ENCODE measurements at regions not wholly inside any gene's neighbourhood (a gene's known extent, or its start where the extent isn't known, plus 50 kb on each side); places are given as distances from the start of the nearest gene placed in this dataset.

DNA sequence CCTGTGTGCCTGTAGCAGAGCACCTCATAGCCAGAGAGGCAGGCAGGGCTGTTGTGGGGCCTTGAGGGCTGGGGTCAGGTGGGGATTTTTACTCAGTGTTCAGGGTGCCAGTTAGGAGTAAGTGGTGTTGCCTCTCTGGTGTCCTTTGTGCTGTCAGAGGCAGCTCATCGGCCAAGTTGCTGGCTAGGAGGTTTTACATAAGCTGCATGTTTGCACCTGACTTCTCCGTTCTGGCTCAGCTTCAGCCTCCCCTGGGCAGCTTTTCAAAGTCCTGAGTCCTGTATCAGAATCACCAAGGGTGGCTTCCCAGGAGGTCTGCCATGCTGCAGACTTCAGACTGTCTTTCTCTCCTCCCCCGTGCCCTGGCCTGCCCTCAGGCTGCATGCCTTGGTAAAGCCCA lies 242.6 kb upstream of the TPM1 start:
- ATAC-seq = peak; percentile 65 to 87 (median 78)
- H3K4me1 ChIP-seq = peaks cover 0 to 21% (median 1%) of the 10 kb centered on the region in 12 donors
- no peak overlapping the region for H3K4me3 ChIP-seq
- intact Hi-C loops (cut with DNase I) = loop anchor here in 1 of 10 donors (5.0 kb wide), 1 partner anchor 42 kb away; no protein-coding TSS in a partner anchor
- H3K9me3 ChIP-seq = no peaks in the 10 kb centered on the region
- TF ChIP-seq, protein P1, sequence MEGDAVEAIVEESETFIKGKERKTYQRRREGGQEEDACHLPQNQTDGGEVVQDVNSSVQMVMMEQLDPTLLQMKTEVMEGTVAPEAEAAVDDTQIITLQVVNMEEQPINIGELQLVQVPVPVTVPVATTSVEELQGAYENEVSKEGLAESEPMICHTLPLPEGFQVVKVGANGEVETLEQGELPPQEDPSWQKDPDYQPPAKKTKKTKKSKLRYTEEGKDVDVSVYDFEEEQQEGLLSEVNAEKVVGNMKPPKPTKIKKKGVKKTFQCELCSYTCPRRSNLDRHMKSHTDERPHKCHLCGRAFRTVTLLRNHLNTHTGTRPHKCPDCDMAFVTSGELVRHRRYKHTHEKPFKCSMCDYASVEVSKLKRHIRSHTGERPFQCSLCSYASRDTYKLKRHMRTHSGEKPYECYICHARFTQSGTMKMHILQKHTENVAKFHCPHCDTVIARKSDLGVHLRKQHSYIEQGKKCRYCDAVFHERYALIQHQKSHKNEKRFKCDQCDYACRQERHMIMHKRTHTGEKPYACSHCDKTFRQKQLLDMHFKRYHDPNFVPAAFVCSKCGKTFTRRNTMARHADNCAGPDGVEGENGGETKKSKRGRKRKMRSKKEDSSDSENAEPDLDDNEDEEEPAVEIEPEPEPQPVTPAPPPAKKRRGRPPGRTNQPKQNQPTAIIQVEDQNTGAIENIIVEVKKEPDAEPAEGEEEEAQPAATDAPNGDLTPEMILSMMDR (IDR thresholded peaks at IDR 0.05) = no peak
- no peak for TF ChIP-seq POLR2A (IDR thresholded peaks at IDR 0.05)
- peak in 4 of 5 donors; percentile 47 to 79 (median 57) for DNase-seq
- peaks cover 0 to 80% (median 32%) of the 10 kb centered on the region in 9 donors for H3K36me3 ChIP-seq
- H3K27ac ChIP-seq = peak overlapping the region in 8 of 12 donors; percentile 41 to 73 (median 60)
- no peaks in the 10 kb centered on the region for H3K27me3 ChIP-seq
- WGBS, 4 donors = 44 to 65% (median 55%) methylated on average over 3 of the region's 3 CpGs

DNA sequence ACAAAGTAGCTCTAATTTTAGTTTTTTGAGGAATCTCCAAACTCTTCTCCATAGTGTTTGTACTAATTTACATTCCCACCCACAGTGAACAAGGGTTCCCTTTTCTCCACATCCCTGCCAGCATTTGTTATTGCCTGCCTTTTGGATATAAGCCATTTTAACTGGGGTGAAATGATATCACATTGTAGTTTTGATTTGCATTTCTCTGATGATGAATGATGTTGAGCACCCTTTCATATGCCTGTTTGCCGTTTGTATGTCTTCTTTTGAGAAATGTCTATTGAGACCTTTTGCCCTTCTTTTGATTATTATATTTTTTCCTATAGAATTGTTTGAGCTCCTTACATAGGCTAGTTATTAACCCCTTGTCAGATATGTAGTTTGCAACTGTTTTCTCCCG lies 239.9 kb upstream of the TPM1 start:
- H3K36me3 ChIP-seq = peaks cover 0 to 84% (median 38%) of the 10 kb centered on the region in 9 donors
- no peaks in the 10 kb centered on the region for H3K9me3 ChIP-seq
- TF ChIP-seq, protein P1 (IDR thresholded peaks at IDR 0.05) = no peak
- no peak for TF ChIP-seq POLR2A (IDR thresholded peaks at IDR 0.05)
- H3K27ac ChIP-seq = no peak overlapping the region
- H3K27me3 ChIP-seq = no peaks in the 10 kb centered on the region
- WGBS, 4 donors = 88 to 92% (median 91%) methylated on average over 2 of the region's 2 CpGs
- no peak for DNase-seq
- intact Hi-C loops (cut with DNase I) = loop anchor here in 1 of 10 donors (5.0 kb wide), 1 partner anchor 40 kb away; no protein-coding TSS in a partner anchor
- H3K4me3 ChIP-seq = no peak overlapping the region
- H3K4me1 ChIP-seq = peaks cover 0 to 21% (median 1%) of the 10 kb centered on the region in 12 donors
- no peak for ATAC-seq

DNA sequence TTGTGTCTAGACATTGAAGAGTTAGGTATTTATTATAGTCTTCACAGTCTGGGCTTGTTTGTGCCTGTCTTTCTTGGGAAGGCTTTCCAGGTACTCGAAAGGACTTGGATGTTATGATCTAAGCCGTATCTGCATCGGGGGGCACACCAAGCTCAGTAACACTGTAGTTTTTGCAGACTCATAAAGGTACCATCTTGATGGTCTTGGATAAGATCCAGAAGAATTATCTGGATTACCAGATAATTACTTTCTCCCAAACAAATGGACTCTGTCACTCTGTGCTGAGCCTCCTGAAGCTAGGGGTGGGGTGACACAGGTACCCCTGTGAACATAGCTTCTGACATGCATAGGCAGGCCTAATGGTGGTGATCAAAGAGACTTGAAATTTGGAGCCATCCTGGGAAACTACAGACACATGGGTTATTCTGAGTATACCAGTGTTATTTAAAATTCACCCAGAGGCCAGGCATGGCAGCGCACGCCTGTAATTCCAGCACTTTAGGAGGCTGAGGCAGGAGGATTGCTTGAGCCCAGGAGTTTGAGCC lies 238.6 kb upstream of the TPM1 start:
- 96 to 98% (median 97%) methylated on average over 5 of the region's 5 CpGs for WGBS, 4 donors
- no peaks in the 10 kb centered on the region for H3K9me3 ChIP-seq
- H3K27ac ChIP-seq = no peak overlapping the region
- no peaks in the 10 kb centered on the region for H3K27me3 ChIP-seq
- intact Hi-C loops (cut with DNase I) = loop anchor here in 1 of 10 donors (5.0 kb wide), 1 partner anchor 38 kb away; no protein-coding TSS in a partner anchor
- DNase-seq (no peak), ATAC-seq (no peak)
- no peak overlapping the region for H3K4me3 ChIP-seq
- H3K4me1 ChIP-seq = peaks cover 0 to 17% (median 1%) of the 10 kb centered on the region in 12 donors
- TF ChIP-seq POLR2A (IDR thresholded peaks at IDR 0.05) = no peak
- TF ChIP-seq, protein P1 (IDR thresholded peaks at IDR 0.05) = no peak
- H3K36me3 ChIP-seq = peaks cover 0 to 81% (median 41%) of the 10 kb centered on the region in 9 donors

DNA sequence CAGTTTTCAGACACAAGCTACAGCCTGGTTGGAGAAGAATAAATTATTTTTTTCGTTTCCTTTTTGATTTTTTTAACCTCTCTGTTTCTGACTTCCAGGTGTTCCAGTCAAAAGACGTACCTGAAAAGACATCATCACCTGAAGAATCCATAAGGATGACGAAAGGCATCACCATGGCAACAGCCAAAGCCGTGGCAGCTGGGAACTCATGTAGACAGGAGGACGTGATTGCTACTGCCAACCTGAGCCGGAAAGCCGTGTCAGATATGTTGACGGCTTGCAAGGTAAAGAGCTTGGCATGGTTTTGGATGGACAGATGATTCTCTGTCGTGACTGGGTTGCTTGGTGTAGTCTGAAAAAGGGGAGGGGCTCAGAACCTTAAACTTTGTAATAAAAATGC lies 237.0 kb upstream of the TPM1 start:
- DNase-seq = no peak
- WGBS, 4 donors = 93 to 96% (median 95%) methylated on average over 9 of the region's 9 CpGs
- no peak for ATAC-seq
- intact Hi-C loops (cut with DNase I) = no loop called here
- no peak for TF ChIP-seq POLR2A (IDR thresholded peaks at IDR 0.05)
- TF ChIP-seq, protein P1 (IDR thresholded peaks at IDR 0.05) = no peak
- Histone ChIP-seq H3K36me3 (peaks cover 0 to 81% (median 38%) of the 10 kb centered on the region in 9 donors), H3K4me1 (peaks cover 0 to 4% (median 0%) of the 10 kb centered on the region in 12 donors), H3K27ac (no peak overlapping the region), H3K9me3 (no peaks in the 10 kb centered on the region), H3K27me3 (no peaks in the 10 kb centered on the region), H3K4me3 (no peak overlapping the region)

All from heart left ventricle (tissue), 16 donors.